Neural progenitor cell (in vitro differentiated cells): ENCODE measurements at regions not wholly inside any gene's neighbourhood (a gene's known extent, or its start where the extent isn't known, plus 50 kb on each side); places are given as distances from the start of the nearest gene placed in this dataset.

Source experiments
- DNase-seq: peaks from one replicate; pipeline ENCODE4 v3.0.0-alpha.2; 2016; ENCODE audit warnings: low spot score
- H2AFZ ChIP-seq: fragments of 200-600 bp; sonication (generic); replicated peaks from 2 replicates; pipeline ENCODE4 v1.6.1; 2016; ENCODE audit warnings: antibody characterized with exemption
- H3F3A ChIP-seq: fragments of 200-600 bp; sonication (generic); 2 replicates; pipeline ENCODE4 v1.6.1; 2016; ENCODE audit warnings: antibody characterized with exemption, low read depth
- H3K27ac ChIP-seq: fragments of 200-600 bp; sonication (generic); 2 replicates; pipeline ENCODE4 v1.5.1; 2016; ENCODE audit warnings: mild to moderate bottlenecking
- H3K27me3 ChIP-seq: fragments of 200-600 bp; sonication (generic); 2 replicates; pipeline ENCODE4 v1.6.1; 2016; ENCODE audit warnings: mild to moderate bottlenecking, moderate library complexity
- H3K36me3 ChIP-seq: fragments of 200-600 bp; sonication (generic); 2 replicates; pipeline ENCODE4 v1.5.1; 2016
- H3K4me1 ChIP-seq: fragments of 200-600 bp; sonication (generic); 2 replicates; pipeline ENCODE4 v1.6.1; 2016; ENCODE audit warnings: mixed run types
- H3K4me2 ChIP-seq: fragments of 200-600 bp; sonication (generic); 2 replicates; pipeline ENCODE4 v1.6.1; 2016
- H3K4me3 ChIP-seq: fragments of 200-600 bp; sonication (generic); 2 replicates; pipeline ENCODE4 v1.5.1; 2016
- H3K79me2 ChIP-seq: fragments of 200-600 bp; sonication (generic); 2 replicates; pipeline ENCODE4 v1.6.1; 2016; ENCODE audit warnings: low read depth
- H3K9ac ChIP-seq: fragments of 200-600 bp; sonication (generic); 2 replicates; pipeline ENCODE4 v1.6.1; 2016
- H3K9me3 ChIP-seq: fragments of 200-600 bp; sonication (generic); 2 replicates; pipeline ENCODE4 v1.5.1; 2016; ENCODE audit warnings: low read depth
- H4K20me1 ChIP-seq: fragments of 200-600 bp; sonication (generic); 2 replicates; pipeline ENCODE4 v1.6.1; 2016; ENCODE audit warnings: low read depth
- H3K27ac Mint-ChIP-seq: 3 replicates; pipeline ENCODE4 v1.8.0; 2021; ENCODE audit warnings: mixed read lengths
- H3K27me3 Mint-ChIP-seq: 2 replicates; pipeline ENCODE4 v1.8.0; 2022; ENCODE audit warnings: low read depth, mild to moderate bottlenecking, inconsistent platforms, moderate library complexity, mixed read lengths; ENCODE audit not compliant: insufficient read depth
- H3K36me3 Mint-ChIP-seq: 3 replicates; pipeline ENCODE4 v1.8.0; 2021; ENCODE audit warnings: mixed read lengths
- H3K4me1 Mint-ChIP-seq: 3 replicates; pipeline ENCODE4 v1.8.0; 2021; ENCODE audit warnings: mixed read lengths
- H3K4me3 Mint-ChIP-seq: 3 replicates; pipeline ENCODE4 v1.8.0; 2021; ENCODE audit warnings: mild to moderate bottlenecking, moderate library complexity, mixed read lengths
- H3K9me3 Mint-ChIP-seq: 3 replicates; pipeline ENCODE4 v1.8.0; 2020; ENCODE audit warnings: mixed read lengths
- CTCF ChIP-seq: fragments of 200-600 bp; sonication (generic); IDR thresholded peaks from 2 replicates; pipeline ENCODE4 v1.5.1; 2017; ENCODE audit warnings: antibody characterized with exemption, mild to moderate bottlenecking
- EZH2 ChIP-seq: fragments of 200-600 bp; sonication (generic); IDR thresholded peaks from 2 replicates; pipeline ENCODE4 v1.6.1; 2017; ENCODE audit warnings: antibody characterized with exemption, mild to moderate bottlenecking, moderate library complexity
- EZH2phosphoT487 ChIP-seq: fragments of 200-600 bp; sonication (generic); IDR thresholded peaks from 2 replicates; pipeline ENCODE4 v1.6.1; 2017; ENCODE audit warnings: antibody characterized with exemption

- Histone ChIP-seq H4K20me1 (no peaks in the 10 kb centered on the region), H3F3A (no peaks in the 10 kb centered on the region), H3K4me2 (no peak overlapping the region), H3K36me3 (no peaks in the 10 kb centered on the region), H3K27ac (no peak overlapping the region), H3K79me2 (no peaks in the 10 kb centered on the region), H3K4me3 (no peak overlapping the region), H2AFZ (no peak overlapping the region), H3K9ac (no peak overlapping the region), H3K27me3 (no peaks in the 10 kb centered on the region), H3K9me3 (peaks cover 5% of the 10 kb centered on the region), H3K4me1 (peaks cover 5% of the 10 kb centered on the region)
- peaks cover 3% of the 10 kb centered on the region for H3K27me3 Mint-ChIP-seq
- no peak for DNase-seq
- no peaks in the 10 kb centered on the region for H3K36me3 Mint-ChIP-seq
- H3K27ac Mint-ChIP-seq = no peak overlapping the region
- peaks cover 11% of the 10 kb centered on the region for H3K4me1 Mint-ChIP-seq
- no peak overlapping the region for H3K4me3 Mint-ChIP-seq
- peaks cover 25% of the 10 kb centered on the region for H3K9me3 Mint-ChIP-seq
- TF ChIP-seq EZH2 (no peak), CTCF (no peak), EZH2phosphoT487 (no peak)
Observed at GRCh38 chr1:209256766-209257350, 326.7 kb upstream of the CAMK1G start.

GRCh38 chr1:209257454-209257853 is 326.1 kb upstream of the CAMK1G start:
- Mint-ChIP-seq H3K4me3 (no peak overlapping the region), H3K27me3 (peaks cover 3% of the 10 kb centered on the region), H3K9me3 (peaks cover 25% of the 10 kb centered on the region), H3K27ac (no peak overlapping the region), H3K4me1 (peaks cover 11% of the 10 kb centered on the region), H3K36me3 (no peaks in the 10 kb centered on the region)
- Histone ChIP-seq H3K4me2 (no peak overlapping the region), H3K9ac (no peak overlapping the region), H3K27ac (no peak overlapping the region), H3K4me3 (no peak overlapping the region), H3K27me3 (no peaks in the 10 kb centered on the region), H2AFZ (no peak overlapping the region), H3K79me2 (no peaks in the 10 kb centered on the region), H3K36me3 (no peaks in the 10 kb centered on the region), H3K4me1 (peaks cover 5% of the 10 kb centered on the region), H4K20me1 (no peaks in the 10 kb centered on the region), H3K9me3 (peaks cover 5% of the 10 kb centered on the region), H3F3A (no peaks in the 10 kb centered on the region)
- DNase-seq = no peak
- TF ChIP-seq EZH2 (no peak), EZH2phosphoT487 (no peak), CTCF (no peak)

GRCh38 chr1:209260136-209260535 is 323.4 kb upstream of the CAMK1G start:
- no peaks in the 10 kb centered on the region for H3K27me3 ChIP-seq
- peaks cover 11% of the 10 kb centered on the region for H3K4me1 Mint-ChIP-seq
- no peak overlapping the region for H3K4me3 Mint-ChIP-seq
- H3K4me2 ChIP-seq = no peak overlapping the region
- H3K36me3 ChIP-seq = no peaks in the 10 kb centered on the region
- no peaks in the 10 kb centered on the region for H3K79me2 ChIP-seq
- H3K4me1 ChIP-seq = no peaks in the 10 kb centered on the region
- no peak overlapping the region for H3K27ac ChIP-seq
- H3K9ac ChIP-seq = no peak overlapping the region
- no peaks in the 10 kb centered on the region for H4K20me1 ChIP-seq
- no peak overlapping the region for H2AFZ ChIP-seq
- no peak overlapping the region for H3K27ac Mint-ChIP-seq
- H3K27me3 Mint-ChIP-seq = peaks cover 7% of the 10 kb centered on the region
- H3K36me3 Mint-ChIP-seq = no peaks in the 10 kb centered on the region
- H3K4me3 ChIP-seq = no peak overlapping the region
- DNase-seq = no peak
- H3F3A ChIP-seq = no peaks in the 10 kb centered on the region
- peaks cover 24% of the 10 kb centered on the region for H3K9me3 Mint-ChIP-seq
- H3K9me3 ChIP-seq = peaks cover 5% of the 10 kb centered on the region
- TF ChIP-seq EZH2 (no peak), CTCF (no peak), EZH2phosphoT487 (no peak)
